Loucy (cell line): ENCODE measurements at regions not wholly inside any gene's neighbourhood (a gene's known extent, or its start where the extent isn't known, plus 50 kb on each side); places are given as distances from the start of the nearest gene placed in this dataset.

ENCODE experiments used
- CTCF ChIP-seq: fragments of 200-600 bp; sonication (generic); conservative IDR thresholded peaks from 2 replicates; pipeline ENCODE4 v1.5.1; 2014; ENCODE audit warnings: mild to moderate bottlenecking, antibody characterized with exemption, low read length
- EZH2phosphoT487 ChIP-seq: fragments of 200-600 bp; IDR thresholded peaks from 2 replicates; pipeline ENCODE4 v1.6.1; 2018; ENCODE audit warnings: antibody characterized with exemption, mild to moderate bottlenecking, moderate library complexity, borderline replicate concordance

- TF ChIP-seq CTCF = no peak
- TF ChIP-seq EZH2phosphoT487 = no peak
Observed at GRCh38 chr18:72339976-72340375, 204.2 kb downstream of the CBLN2 start.
